Retinal pigment epithelial cell (primary cell): ENCODE measurements at regions not wholly inside any gene's neighbourhood (a gene's known extent, or its start where the extent isn't known, plus 50 kb on each side); places are given as distances from the start of the nearest gene placed in this dataset.
"Not testable (repeated sequence)": the region's sequence is repeated elsewhere in the genome, so short reads cannot be mapped to it uniquely, and the experiment has no call there.

ENCODE experiments used
- DNase-seq: peaks from one replicate; pipeline ENCODE4 v3.0.0-alpha.2; 2010; ENCODE audit warnings: low read depth
- H3K4me3 ChIP-seq: 2 replicates; pipeline ENCODE4 v1.5.1; 2011; ENCODE audit warnings: mild to moderate bottlenecking, low read length, control low read depth, moderate library complexity
- CTCF ChIP-seq: conservative IDR thresholded peaks from 2 replicates; pipeline ENCODE4 v1.5.1; 2011; ENCODE audit warnings: low read depth, low read length, control low read depth, inconsistent platforms

GRCh38 chr5:21581508-21581907 is 1271.6 kb downstream of the CDH12 start:
- no peak for TF ChIP-seq CTCF
- DNase-seq: no peak
- no peak overlapping the region for H3K4me3 ChIP-seq

- no peak for TF ChIP-seq CTCF
- H3K4me3 ChIP-seq: no peak overlapping the region
- no peak for DNase-seq
Observed at GRCh38 chr5:21574961-21575360, 1278.2 kb downstream of the CDH12 start.

GRCh38 chr5:21574438-21574837 is 1278.7 kb downstream of the CDH12 start:
- no peak for DNase-seq
- no peak for TF ChIP-seq CTCF
- H3K4me3 ChIP-seq: no peak overlapping the region

- no peak overlapping the region for H3K4me3 ChIP-seq
- no peak for DNase-seq
- TF ChIP-seq CTCF: no peak
Observed at GRCh38 chr5:21573416-21574314, 1279.5 kb downstream of the CDH12 start.

- H3K4me3 ChIP-seq, DNase-seq: not testable (repeated sequence)
Observed at GRCh38 chr5:21571196-21571595, 1281.9 kb downstream of the CDH12 start.

GRCh38 chr5:21559109-21559508 is 1294.0 kb downstream of the CDH12 start:
- H3K4me3 ChIP-seq, DNase-seq: not testable (repeated sequence)

GRCh38 chr5:21552263-21552662 is 1300.9 kb downstream of the CDH12 start:
- not testable (repeated sequence) for DNase-seq, H3K4me3 ChIP-seq

- DNase-seq, H3K4me3 ChIP-seq: not testable (repeated sequence)
Observed at GRCh38 chr5:21550916-21551315, 1302.2 kb downstream of the CDH12 start.

- H3K4me3 ChIP-seq, DNase-seq: not testable (repeated sequence)
Observed at GRCh38 chr5:21547656-21548055, 1305.5 kb downstream of the CDH12 start.

GRCh38 chr5:21535114-21535513 is 1318.0 kb downstream of the CDH12 start:
- DNase-seq: peak; percentile 20
- not testable (repeated sequence) for H3K4me3 ChIP-seq

- not testable (repeated sequence) for H3K4me3 ChIP-seq, DNase-seq
Observed at GRCh38 chr5:21521157-21521556, 1332.0 kb downstream of the CDH12 start.

- not testable (repeated sequence) for DNase-seq, H3K4me3 ChIP-seq
Observed at GRCh38 chr5:21496926-21497325, 1356.2 kb downstream of the CDH12 start.

- DNase-seq, H3K4me3 ChIP-seq: not testable (repeated sequence)
Observed at GRCh38 chr5:21496056-21496455, 1357.1 kb downstream of the CDH12 start.

GRCh38 chr5:21495235-21495634 is 1357.9 kb downstream of the CDH12 start:
- H3K4me3 ChIP-seq, DNase-seq: not testable (repeated sequence)

GRCh38 chr5:21494033-21494432 is 1359.1 kb downstream of the CDH12 start:
- DNase-seq, H3K4me3 ChIP-seq: not testable (repeated sequence)
